Hindlimb muscle (tissue), 1 donor: ENCODE measurements at regions not wholly inside any gene's neighbourhood (a gene's known extent, or its start where the extent isn't known, plus 50 kb on each side); places are given as distances from the start of the nearest gene placed in this dataset.

Experiments used
- DNase-seq: peaks from one replicate; pipeline ENCODE4 v3.0.0-alpha.2; 2013

DNA sequence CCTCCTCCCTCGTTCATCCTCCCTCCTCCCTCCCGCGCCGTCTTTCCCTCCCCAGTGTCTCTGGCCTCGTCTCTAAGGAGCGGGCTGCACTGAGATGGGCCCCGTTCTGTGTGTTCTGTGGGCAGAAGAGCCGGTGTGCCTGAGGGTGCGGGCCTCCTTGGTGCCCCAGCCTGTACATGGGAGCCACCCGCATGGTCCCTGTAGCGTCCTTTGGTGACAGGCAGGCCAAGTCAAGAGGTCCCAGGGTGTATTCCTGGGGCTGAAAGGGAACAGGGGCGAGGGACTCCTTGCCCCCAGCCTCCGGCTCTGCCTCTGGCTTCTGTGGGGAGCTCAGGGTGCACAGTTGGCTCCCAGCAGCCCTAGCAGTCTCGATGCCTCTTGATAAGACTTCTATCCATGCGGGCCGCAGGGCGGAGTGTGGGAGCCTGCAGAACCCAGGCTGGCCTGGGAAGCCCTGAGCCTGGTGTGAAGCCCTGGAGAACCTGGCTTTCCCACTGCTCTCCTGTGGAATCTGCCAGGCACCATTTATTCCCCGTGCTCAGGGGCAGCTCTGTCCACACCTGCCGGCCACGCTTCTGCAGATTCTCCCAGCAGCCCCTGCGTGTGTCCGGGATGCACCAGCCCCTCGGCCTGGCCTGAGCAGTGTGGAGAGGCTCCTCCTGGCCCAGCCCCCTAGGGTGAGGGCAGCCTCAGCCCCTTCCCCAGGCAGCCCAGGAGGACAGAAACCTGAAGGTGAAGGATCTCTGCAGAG lies 181.3 kb downstream of the KIF26A start:
- DNase-seq, result no peak

- no peak for DNase-seq
Observed at GRCh38 chr14:104320611-104321086, 182.3 kb downstream of the KIF26A start.

GRCh38 chr14:104321088-104321801 lies 182.9 kb downstream of the KIF26A start:
- DNase-seq, result no peak

DNA sequence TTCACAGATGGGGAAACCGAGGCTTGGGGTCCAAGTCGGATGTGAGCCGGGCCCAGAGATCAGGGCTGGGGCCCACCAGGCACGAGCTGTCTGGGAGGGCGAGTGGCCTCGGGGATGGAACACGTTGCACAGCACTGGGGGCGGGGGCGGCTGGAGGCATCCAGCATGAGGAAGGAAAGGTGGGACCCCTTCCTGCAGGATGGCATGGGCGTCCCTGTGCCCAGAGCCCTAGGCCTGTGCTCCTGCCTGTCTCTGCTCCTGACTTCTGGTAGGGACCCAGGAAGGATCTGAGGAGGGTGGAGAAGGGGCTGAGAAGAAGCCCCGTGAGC lies 183.4 kb downstream of the KIF26A start:
- no peak for DNase-seq

GRCh38 chr14:104322531-104323366 lies 184.4 kb downstream of the KIF26A start:
- no peak for DNase-seq

- DNase-seq, result no peak
Observed at GRCh38 chr14:104323551-104324175, 185.3 kb downstream of the KIF26A start.

- DNase-seq, result no peak
Observed at GRCh38 chr14:104326848-104327247, 188.5 kb downstream of the KIF26A start.

DNA sequence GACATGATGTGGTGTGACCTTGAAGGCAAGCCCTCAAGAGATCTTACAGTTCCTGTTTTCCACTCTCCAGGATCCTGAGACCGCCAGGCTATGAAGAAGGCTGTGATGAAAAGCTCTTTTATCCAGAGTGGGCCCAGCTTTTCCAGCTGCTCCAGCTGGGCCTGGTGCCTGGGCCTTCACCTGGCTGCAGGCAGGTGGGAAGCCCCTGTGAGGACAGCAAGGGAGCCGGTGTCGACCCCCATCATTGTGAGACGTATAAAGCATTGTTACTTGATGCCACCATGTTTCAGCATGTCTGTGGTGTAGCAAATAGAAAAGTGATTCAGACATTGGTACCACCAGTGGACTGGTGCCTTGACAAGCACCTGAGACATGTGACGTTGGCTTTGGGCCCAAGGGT lies 190.2 kb downstream of the KIF26A start:
- no peak for DNase-seq

- no peak for DNase-seq
Observed at GRCh38 chr14:104329793-104330192, 191.4 kb downstream of the KIF26A start.

DNA sequence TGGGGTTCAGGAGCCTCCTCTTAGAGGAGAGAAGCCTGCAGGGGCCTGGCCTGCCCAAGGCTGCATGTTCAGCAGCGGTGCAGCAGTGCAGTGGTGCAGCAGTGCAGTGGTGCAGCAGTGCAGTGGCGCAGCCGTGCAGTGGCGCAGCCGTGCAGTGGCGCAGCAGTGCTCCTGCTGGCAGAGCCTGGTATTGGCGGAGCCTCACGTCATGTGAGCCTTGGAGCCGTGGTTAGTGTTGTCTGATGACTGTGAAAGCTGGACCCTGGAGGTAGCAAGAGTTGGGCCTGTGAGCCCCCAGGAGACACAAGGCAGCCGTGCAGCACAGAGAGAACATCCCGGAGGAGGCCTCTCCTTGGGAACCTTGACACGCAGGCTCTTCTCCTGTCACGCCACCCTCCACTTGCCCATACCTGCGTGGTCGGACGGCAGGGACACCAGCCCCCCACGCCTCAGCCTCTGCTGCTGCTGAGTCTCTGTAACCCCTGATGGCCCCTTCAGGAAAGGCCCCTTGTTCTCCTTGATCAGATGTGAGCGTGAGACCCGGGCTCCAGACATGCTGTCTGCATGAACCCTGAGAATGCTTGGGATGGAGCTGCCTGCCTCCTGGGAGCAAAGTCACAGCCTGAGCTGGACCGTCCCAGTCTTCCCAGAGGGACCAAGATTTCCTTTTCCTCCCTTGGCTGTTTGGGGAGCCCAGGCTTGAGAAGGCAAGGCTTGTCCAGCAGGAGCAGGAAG lies 193.7 kb downstream of the KIF26A start:
- DNase-seq, result no peak

GRCh38 chr14:104332634-104333270 lies 194.4 kb downstream of the KIF26A start:
- DNase-seq, result no peak

- no peak for DNase-seq
Observed at GRCh38 chr14:104333646-104334423, 195.4 kb downstream of the KIF26A start.

GRCh38 chr14:104334424-104335161 lies 196.2 kb downstream of the KIF26A start:
- DNase-seq, result no peak

DNA sequence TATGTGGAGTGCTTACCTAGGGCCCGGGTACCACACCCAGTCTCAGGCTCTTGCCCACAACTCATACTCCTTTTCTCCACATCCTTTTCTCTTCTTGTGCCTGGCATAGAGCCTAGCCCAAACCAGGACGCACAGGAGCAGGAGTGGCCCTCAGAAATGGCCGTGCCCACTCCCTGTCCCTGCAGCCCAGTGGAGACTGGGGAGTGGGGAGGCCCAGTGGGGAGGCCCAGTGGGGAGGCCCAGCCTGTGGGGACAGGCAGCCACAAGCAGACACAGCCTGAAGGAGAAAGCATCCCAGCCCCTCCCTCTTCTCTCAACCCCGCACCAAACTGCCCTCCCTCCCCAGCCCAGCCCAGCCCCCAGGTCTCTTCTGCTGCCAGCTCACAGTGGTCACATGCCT lies 196.8 kb downstream of the KIF26A start:
- no peak for DNase-seq

- DNase-seq, result no peak
Observed at GRCh38 chr14:104335611-104336010, 197.2 kb downstream of the KIF26A start.

- no peak for DNase-seq
Observed at GRCh38 chr14:104337351-104337750, 199.0 kb downstream of the KIF26A start.

DNA sequence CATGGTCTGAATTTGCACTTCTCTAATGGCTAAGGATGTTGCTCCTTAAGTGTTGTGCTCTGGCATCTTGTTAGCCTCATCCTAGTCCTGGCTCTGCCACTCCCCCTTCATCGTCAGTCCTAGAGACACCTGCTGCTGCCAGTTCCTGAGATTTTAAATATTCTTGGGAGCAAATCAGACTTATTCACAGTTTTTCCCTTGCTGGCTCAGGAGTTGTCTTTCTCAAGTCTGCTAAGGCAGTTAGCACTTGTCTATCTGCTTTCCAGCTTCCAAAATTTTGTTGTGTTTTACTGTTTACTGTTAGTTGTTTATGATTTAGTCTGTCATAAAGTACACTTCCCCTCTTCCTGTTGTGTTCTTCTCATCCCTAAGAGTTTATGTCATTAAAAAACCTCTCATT lies 201.0 kb downstream of the KIF26A start:
- DNase-seq, result no peak

DNA sequence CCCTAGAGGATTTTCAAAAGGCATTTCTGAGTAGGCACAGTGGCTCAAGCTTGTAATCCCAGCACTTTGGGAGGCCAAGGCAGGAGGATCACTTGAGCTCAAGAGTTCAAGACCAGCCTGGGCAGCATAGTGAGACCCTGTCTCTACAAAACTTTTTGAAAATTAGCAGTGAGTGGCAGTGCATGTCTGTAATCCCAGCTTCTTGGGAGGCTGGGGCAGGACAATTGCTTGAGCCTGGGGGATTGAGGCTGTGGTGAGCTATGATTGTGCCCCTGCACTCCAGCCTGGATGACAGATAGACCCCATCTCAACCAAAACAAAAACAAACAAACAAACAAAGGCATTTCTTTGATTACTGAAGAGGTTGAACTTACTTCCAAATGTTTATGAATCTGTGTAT lies 201.4 kb downstream of the KIF26A start:
- no peak for DNase-seq

- no peak for DNase-seq
Observed at GRCh38 chr14:104341532-104342434, 203.4 kb downstream of the KIF26A start.
